Coronary artery (tissue), 2 donors: ENCODE measurements at regions not wholly inside any gene's neighbourhood (a gene's known extent, or its start where the extent isn't known, plus 50 kb on each side); places are given as distances from the start of the nearest gene placed in this dataset.

Source experiments
- DNase-seq: peaks from one replicate; pipeline ENCODE4 v3.0.0-alpha.2; 2017; ENCODE audit warnings: low spot score
- H3K27ac ChIP-seq, 2 donors: fragments of 200-600 bp; sonication (generic); one replicate each; pipeline ENCODE4 v1.5.1; 2016 to 2019
- H3K4me3 ChIP-seq: fragments of 200-600 bp; sonication (generic); 2 replicates; pipeline ENCODE4 v1.5.1; 2016; ENCODE audit warnings: mild to moderate bottlenecking, moderate library complexity
- CTCF ChIP-seq: fragments of 200-600 bp; sonication (generic); IDR thresholded peaks from one replicate; pipeline ENCODE4 v1.5.1; 2019; ENCODE audit warnings: antibody characterized with exemption

GRCh38 chr6:90393232-90393884, 96.7 kb upstream of the BACH2 start:
- DNase-seq: no peak
- Histone ChIP-seq H3K4me3 (no peak overlapping the region), H3K27ac (no peak overlapping the region)
- peak; percentile 72 for TF ChIP-seq CTCF

GRCh38 chr6:90390379-90390778, 93.7 kb upstream of the BACH2 start:
- Histone ChIP-seq H3K4me3 (no peak overlapping the region), H3K27ac (no peak overlapping the region)
- DNase-seq: no peak
- no peak for TF ChIP-seq CTCF

- Histone ChIP-seq H3K27ac (no peak overlapping the region), H3K4me3 (no peak overlapping the region)
- DNase-seq: no peak
- no peak for TF ChIP-seq CTCF
Measured at GRCh38 chr6:90388395-90388794, 91.8 kb upstream of the BACH2 start.

GRCh38 chr6:90387826-90388225, 91.2 kb upstream of the BACH2 start:
- Histone ChIP-seq H3K4me3 (no peak overlapping the region), H3K27ac (no peak overlapping the region)
- no peak for DNase-seq
- no peak for TF ChIP-seq CTCF

- Histone ChIP-seq H3K27ac (no peak overlapping the region), H3K4me3 (no peak overlapping the region)
- DNase-seq: no peak
- no peak for TF ChIP-seq CTCF
Measured at GRCh38 chr6:90387383-90387775, 90.7 kb upstream of the BACH2 start.

GRCh38 chr6:90386399-90387382, 90.0 kb upstream of the BACH2 start:
- DNase-seq: no peak
- Histone ChIP-seq H3K4me3 (no peak overlapping the region), H3K27ac (no peak overlapping the region)
- no peak for TF ChIP-seq CTCF
